Endothelial cell of umbilical vein (primary cell): ENCODE measurements at regions not wholly inside any gene's neighbourhood (a gene's known extent, or its start where the extent isn't known, plus 50 kb on each side); places are given as distances from the start of the nearest gene placed in this dataset.

ENCODE experiments used
- POLR2A ChIP-seq: IDR thresholded peaks from 2 replicates; pipeline ENCODE4 v1.6.1; 2012; ENCODE audit warnings: low read depth, mild to moderate bottlenecking, control low read depth, low read length
- TF ChIP-seq, protein P1 (sequence below), 2 donors: IDR thresholded peaks; 1 replicate in 1 of 2; 2 replicates in 1 of 2; pipeline ENCODE4 v1.5.1; 2011; ENCODE audit warnings: low read length in 2 of 2, mild to moderate bottlenecking in 2 of 2, moderate library complexity in 2 of 2, control low read depth in 1 of 2, inconsistent platforms in 1 of 2, low read depth in 1 of 2; ENCODE audit not compliant: insufficient read depth in 1 of 2; ENCODE audit errors: extremely low read depth in 1 of 2

DNA sequence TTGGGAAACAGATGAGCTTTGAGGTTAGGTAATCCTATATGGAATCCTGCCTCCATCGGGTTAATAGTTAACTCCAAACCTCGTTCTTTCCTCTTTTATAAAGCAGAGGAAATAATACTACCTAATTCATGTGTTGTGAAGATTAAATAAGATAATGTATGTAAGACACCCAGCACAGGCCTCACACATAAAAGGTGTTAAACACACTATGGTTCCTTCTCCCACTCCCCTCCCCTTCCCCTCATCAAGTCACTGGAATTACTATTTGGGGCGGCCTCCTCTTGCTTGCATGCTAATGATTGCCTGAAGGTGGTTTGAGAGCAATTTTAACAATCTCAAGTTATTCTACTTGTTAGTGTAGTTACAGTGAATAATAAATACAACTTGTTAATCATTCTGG, 404.4 kb upstream of the RASGEF1B start:
- TF ChIP-seq POLR2A, result no peak
- TF ChIP-seq, protein P1, sequence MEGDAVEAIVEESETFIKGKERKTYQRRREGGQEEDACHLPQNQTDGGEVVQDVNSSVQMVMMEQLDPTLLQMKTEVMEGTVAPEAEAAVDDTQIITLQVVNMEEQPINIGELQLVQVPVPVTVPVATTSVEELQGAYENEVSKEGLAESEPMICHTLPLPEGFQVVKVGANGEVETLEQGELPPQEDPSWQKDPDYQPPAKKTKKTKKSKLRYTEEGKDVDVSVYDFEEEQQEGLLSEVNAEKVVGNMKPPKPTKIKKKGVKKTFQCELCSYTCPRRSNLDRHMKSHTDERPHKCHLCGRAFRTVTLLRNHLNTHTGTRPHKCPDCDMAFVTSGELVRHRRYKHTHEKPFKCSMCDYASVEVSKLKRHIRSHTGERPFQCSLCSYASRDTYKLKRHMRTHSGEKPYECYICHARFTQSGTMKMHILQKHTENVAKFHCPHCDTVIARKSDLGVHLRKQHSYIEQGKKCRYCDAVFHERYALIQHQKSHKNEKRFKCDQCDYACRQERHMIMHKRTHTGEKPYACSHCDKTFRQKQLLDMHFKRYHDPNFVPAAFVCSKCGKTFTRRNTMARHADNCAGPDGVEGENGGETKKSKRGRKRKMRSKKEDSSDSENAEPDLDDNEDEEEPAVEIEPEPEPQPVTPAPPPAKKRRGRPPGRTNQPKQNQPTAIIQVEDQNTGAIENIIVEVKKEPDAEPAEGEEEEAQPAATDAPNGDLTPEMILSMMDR (IDR thresholded peaks at IDR 0.05; ENCODE audit: extremely low read depth in 1 of 2, insufficient read depth in 1 of 2, low read depth in 1 of 2, low read length in 2 of 2), result no peak
